ENCODE measurements at regions not wholly inside any gene's neighbourhood (a gene's known extent, or its start where the extent isn't known, plus 50 kb on each side); places are given as distances from the start of the nearest gene placed in this dataset.
"Not testable (repeated sequence)": the region's sequence is repeated elsewhere in the genome, so short reads cannot be mapped to it uniquely, and the experiment has no call there.

- DNase-seq (ENCODE audit: low read depth) = no peak
Measured at GRCh38 chr4:14375816-14376215, 626.5 kb upstream of the CPEB2 start.

- DNase-seq (ENCODE audit: low read depth) = no peak
Measured at GRCh38 chr4:14379183-14379582, 623.1 kb upstream of the CPEB2 start.

- no peak for DNase-seq (ENCODE audit: low read depth)
Measured at GRCh38 chr4:14383652-14384051, 618.6 kb upstream of the CPEB2 start.

- no peak for DNase-seq (ENCODE audit: low read depth)
Measured at GRCh38 chr4:14384824-14385223, 617.5 kb upstream of the CPEB2 start.

GRCh38 chr4:14386196-14386595, 616.1 kb upstream of the CPEB2 start:
- DNase-seq (ENCODE audit: low read depth) = no peak

GRCh38 chr4:14387647-14388046, 614.6 kb upstream of the CPEB2 start:
- no peak for DNase-seq (ENCODE audit: low read depth)

- DNase-seq (ENCODE audit: low read depth) = no peak
Measured at GRCh38 chr4:14392378-14392777, 609.9 kb upstream of the CPEB2 start.

- DNase-seq (ENCODE audit: low read depth) = no peak
Measured at GRCh38 chr4:14396183-14396582, 606.1 kb upstream of the CPEB2 start.

- no peak for DNase-seq (ENCODE audit: low read depth)
Measured at GRCh38 chr4:14399848-14400247, 602.4 kb upstream of the CPEB2 start.

GRCh38 chr4:14400307-14400706, 602.0 kb upstream of the CPEB2 start:
- DNase-seq (ENCODE audit: low read depth) = no peak

GRCh38 chr4:14403132-14403531, 599.1 kb upstream of the CPEB2 start:
- no peak for DNase-seq (ENCODE audit: low read depth)

- no peak for DNase-seq (ENCODE audit: low read depth)
Measured at GRCh38 chr4:14404730-14405129, 597.6 kb upstream of the CPEB2 start.

- DNase-seq (ENCODE audit: low read depth) = no peak
Measured at GRCh38 chr4:14410516-14410915, 591.8 kb upstream of the CPEB2 start.

GRCh38 chr4:14415146-14415545, 587.1 kb upstream of the CPEB2 start:
- DNase-seq (ENCODE audit: low read depth) = no peak

GRCh38 chr4:14419516-14419915, 582.8 kb upstream of the CPEB2 start:
- no peak for DNase-seq (ENCODE audit: low read depth)

GRCh38 chr4:14426297-14426696, 576.0 kb upstream of the CPEB2 start:
- DNase-seq (ENCODE audit: low read depth) = not testable (repeated sequence)

- no peak for DNase-seq (ENCODE audit: low read depth)
Measured at GRCh38 chr4:14428125-14428524, 574.2 kb upstream of the CPEB2 start.

GRCh38 chr4:14431155-14432134, 570.8 kb upstream of the CPEB2 start:
- DNase-seq (ENCODE audit: low read depth) = no peak

GRCh38 chr4:14434483-14434882, 567.8 kb upstream of the CPEB2 start:
- DNase-seq (ENCODE audit: low read depth) = no peak

- no peak for DNase-seq (ENCODE audit: low read depth)
Measured at GRCh38 chr4:14434916-14435315, 567.4 kb upstream of the CPEB2 start.

- DNase-seq (ENCODE audit: low read depth) = no peak
Measured at GRCh38 chr4:14441561-14441960, 560.7 kb upstream of the CPEB2 start.

GRCh38 chr4:14445882-14446281, 556.4 kb upstream of the CPEB2 start:
- DNase-seq (ENCODE audit: low read depth) = no peak

- no peak for DNase-seq (ENCODE audit: low read depth)
Measured at GRCh38 chr4:14446311-14446710, 556.0 kb upstream of the CPEB2 start.

GRCh38 chr4:14446904-14447303, 555.4 kb upstream of the CPEB2 start:
- no peak for DNase-seq (ENCODE audit: low read depth)
